Lower lobe of right lung (tissue), 2 donors: ENCODE measurements at regions not wholly inside any gene's neighbourhood (a gene's known extent, or its start where the extent isn't known, plus 50 kb on each side); places are given as distances from the start of the nearest gene placed in this dataset.

Experiments
- ATAC-seq, 2 donors: fragments of 200-7000 bp; cut with Tn5 transposase; one replicate each; pipeline ENCODE4 v1.9.1; 2020 to 2022; ENCODE audit warnings: mild to moderate bottlenecking in 2 of 2, moderate library complexity in 2 of 2
- DNase-seq: peaks from one replicate; pipeline ENCODE4 v3.0.0-alpha.2; 2020
- H3K27ac ChIP-seq: fragments of 200-600 bp; one replicate; pipeline ENCODE4 v1.8.0; 2022
- H3K27me3 ChIP-seq: fragments of 200-600 bp; one replicate; pipeline ENCODE4 v1.8.0; 2022; ENCODE audit warnings: low read depth
- H3K36me3 ChIP-seq: fragments of 200-600 bp; one replicate; pipeline ENCODE4 v1.8.0; 2022; ENCODE audit warnings: mild to moderate bottlenecking
- H3K4me1 ChIP-seq: fragments of 200-600 bp; one replicate; pipeline ENCODE4 v1.8.0; 2022
- H3K4me3 ChIP-seq: fragments of 200-600 bp; one replicate; pipeline ENCODE4 v1.8.0; 2022; ENCODE audit warnings: mild to moderate bottlenecking
- H3K9me3 ChIP-seq: fragments of 200-600 bp; one replicate; pipeline ENCODE4 v1.8.0; 2022
- CTCF ChIP-seq: fragments of 200-600 bp; IDR thresholded peaks from one replicate; pipeline ENCODE4 v1.8.0; 2022; ENCODE audit warnings: antibody characterized with exemption, mild to moderate bottlenecking
- intact Hi-C: fragments of 100-400 bp; cut with DNase I; formaldehyde crosslinking; loops from one replicate; pipeline ENCODE4 v1.11.0; 2022
- donor health status: DM: no; HTN: yes; CAD: no; lungs with severe emphysema.

GRCh38 chr6:114762145-114762544, 419.3 kb upstream of the HS3ST5 start:
- no peak overlapping the region for H3K4me3 ChIP-seq
- no peaks in the 10 kb centered on the region for H3K36me3 ChIP-seq
- H3K27me3 ChIP-seq = no peaks in the 10 kb centered on the region
- no peak for ATAC-seq
- DNase-seq = no peak
- H3K9me3 ChIP-seq = no peaks in the 10 kb centered on the region
- no peak overlapping the region for H3K27ac ChIP-seq
- TF ChIP-seq CTCF = no peak
- no peaks in the 10 kb centered on the region for H3K4me1 ChIP-seq
- intact Hi-C loops = no loop called here

- DNase-seq = peak; percentile 39
- Histone ChIP-seq H3K4me1 (no peaks in the 10 kb centered on the region), H3K9me3 (no peaks in the 10 kb centered on the region), H3K27ac (no peak overlapping the region), H3K27me3 (no peaks in the 10 kb centered on the region), H3K4me3 (no peak overlapping the region), H3K36me3 (no peaks in the 10 kb centered on the region)
- TF ChIP-seq CTCF = peak; percentile 60
- no peak for ATAC-seq
- intact Hi-C loops = no loop called here
Observed at GRCh38 chr6:114747995-114748625, 405.3 kb upstream of the HS3ST5 start.

GRCh38 chr6:114740547-114740946, 397.7 kb upstream of the HS3ST5 start:
- intact Hi-C loops = no loop called here
- H3K4me1 ChIP-seq = no peaks in the 10 kb centered on the region
- ATAC-seq (peak in 1 of 2 donors; percentile 56), DNase-seq (no peak)
- H3K9me3 ChIP-seq = no peaks in the 10 kb centered on the region
- H3K27me3 ChIP-seq = no peaks in the 10 kb centered on the region
- H3K4me3 ChIP-seq = no peak overlapping the region
- H3K27ac ChIP-seq = no peak overlapping the region
- no peaks in the 10 kb centered on the region for H3K36me3 ChIP-seq
- TF ChIP-seq CTCF = no peak

GRCh38 chr6:114739656-114740055, 396.8 kb upstream of the HS3ST5 start:
- intact Hi-C loops = no loop called here
- Histone ChIP-seq H3K4me1 (no peaks in the 10 kb centered on the region), H3K9me3 (no peaks in the 10 kb centered on the region), H3K27ac (no peak overlapping the region), H3K36me3 (no peaks in the 10 kb centered on the region), H3K27me3 (no peaks in the 10 kb centered on the region), H3K4me3 (no peak overlapping the region)
- no peak for DNase-seq
- no peak for TF ChIP-seq CTCF
- no peak for ATAC-seq

GRCh38 chr6:114735025-114735735, 392.4 kb upstream of the HS3ST5 start:
- Histone ChIP-seq H3K27ac (no peak overlapping the region), H3K36me3 (no peaks in the 10 kb centered on the region), H3K4me1 (no peaks in the 10 kb centered on the region), H3K27me3 (no peaks in the 10 kb centered on the region), H3K9me3 (no peaks in the 10 kb centered on the region), H3K4me3 (no peak overlapping the region)
- ATAC-seq (no peak), DNase-seq (no peak)
- intact Hi-C loops = no loop called here
- no peak for TF ChIP-seq CTCF
